WERI-Rb-1 (cell line): ENCODE measurements at regions not wholly inside any gene's neighbourhood (a gene's known extent, or its start where the extent isn't known, plus 50 kb on each side); places are given as distances from the start of the nearest gene placed in this dataset.

ENCODE experiments used
- DNase-seq: peaks from one replicate; pipeline ENCODE4 v3.0.0-alpha.2; 2020
- H3K27ac ChIP-seq: fragments of 250-450 bp; sonication (Bioruptor Pico); 2 replicates; pipeline ENCODE4 v1.5.1; 2020; ENCODE audit warnings: mild to moderate bottlenecking, moderate library complexity
- H3K27me3 ChIP-seq: fragments of 250-450 bp; sonication (Bioruptor Pico); 2 replicates; pipeline ENCODE4 v1.5.1; 2021; ENCODE audit warnings: mild to moderate bottlenecking, low read depth, moderate library complexity; ENCODE audit not compliant: insufficient read depth, severe bottlenecking
- H3K36me3 ChIP-seq: fragments of 250-450 bp; sonication (Bioruptor Pico); 2 replicates; pipeline ENCODE4 v1.5.1; 2020; ENCODE audit warnings: mild to moderate bottlenecking, moderate library complexity
- H3K4me3 ChIP-seq: 2 replicates; pipeline ENCODE4 v1.5.1; 2011; ENCODE audit warnings: low read depth, mild to moderate bottlenecking, control low read depth, low read length
- H3K9me3 ChIP-seq: fragments of 250-450 bp; sonication (Bioruptor Pico); 2 replicates; pipeline ENCODE4 v1.5.1; 2021; ENCODE audit warnings: mild to moderate bottlenecking, moderate library complexity; ENCODE audit not compliant: severe bottlenecking
- CTCF ChIP-seq: IDR thresholded peaks from 2 replicates; pipeline ENCODE4 v1.5.1; 2011; ENCODE audit warnings: low read depth, mild to moderate bottlenecking, control low read depth, inconsistent platforms, low read length

DNA sequence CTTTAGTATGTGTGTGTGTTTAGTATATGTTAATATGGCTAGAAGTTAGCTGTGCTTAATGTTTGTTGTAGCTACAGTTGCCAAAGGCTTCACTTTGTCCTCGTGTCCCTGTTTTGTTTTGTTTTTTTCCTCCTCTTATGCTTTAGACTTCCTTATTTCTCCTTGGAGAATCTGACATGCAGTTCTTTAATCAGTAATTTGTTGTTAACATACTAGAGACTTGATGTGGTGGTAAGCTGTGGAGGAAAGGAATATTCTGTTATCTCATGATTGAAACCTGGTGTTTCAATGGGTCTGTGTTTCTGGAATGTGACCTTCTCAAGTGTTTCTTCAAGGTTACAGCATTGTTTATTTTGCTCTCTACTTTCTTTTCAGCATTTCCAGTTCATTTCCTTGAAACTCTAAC is 515.6 kb upstream of the ST8SIA4 start:
- no peak for DNase-seq
- Histone ChIP-seq H3K27me3 (no peaks in the 10 kb centered on the region), H3K4me3 (no peak overlapping the region), H3K27ac (no peak overlapping the region), H3K36me3 (no peaks in the 10 kb centered on the region), H3K9me3 (no peaks in the 10 kb centered on the region)
- TF ChIP-seq CTCF, result no peak

DNA sequence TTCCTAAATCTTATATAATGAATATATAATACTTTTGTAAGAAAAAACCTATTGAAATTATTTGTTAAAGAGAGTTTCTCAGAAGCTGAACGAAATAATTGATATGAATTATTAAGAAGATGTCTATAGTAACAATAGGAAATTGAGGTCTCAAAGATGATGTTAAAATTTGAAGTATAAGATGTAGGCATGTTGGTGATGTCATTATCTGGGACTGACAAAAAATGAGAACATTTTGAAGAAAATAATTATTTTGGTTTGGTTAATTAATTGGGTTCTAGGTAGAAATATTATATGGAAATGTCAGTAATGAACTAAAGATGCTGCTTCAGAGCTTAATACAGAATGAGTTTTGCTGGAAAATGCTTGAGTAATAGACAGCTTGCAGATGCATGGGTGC is 501.4 kb upstream of the ST8SIA4 start:
- no peaks in the 10 kb centered on the region for H3K36me3 ChIP-seq
- no peak for TF ChIP-seq CTCF
- no peaks in the 10 kb centered on the region for H3K9me3 ChIP-seq
- no peaks in the 10 kb centered on the region for H3K27me3 ChIP-seq
- DNase-seq, result no peak
- no peak overlapping the region for H3K4me3 ChIP-seq
- no peak overlapping the region for H3K27ac ChIP-seq

GRCh38 chr5:101393795-101394450 is 490.8 kb upstream of the ST8SIA4 start:
- Histone ChIP-seq H3K27me3 (no peaks in the 10 kb centered on the region), H3K9me3 (no peaks in the 10 kb centered on the region), H3K27ac (no peak overlapping the region), H3K36me3 (no peaks in the 10 kb centered on the region), H3K4me3 (no peak overlapping the region)
- TF ChIP-seq CTCF, result no peak
- no peak for DNase-seq

DNA sequence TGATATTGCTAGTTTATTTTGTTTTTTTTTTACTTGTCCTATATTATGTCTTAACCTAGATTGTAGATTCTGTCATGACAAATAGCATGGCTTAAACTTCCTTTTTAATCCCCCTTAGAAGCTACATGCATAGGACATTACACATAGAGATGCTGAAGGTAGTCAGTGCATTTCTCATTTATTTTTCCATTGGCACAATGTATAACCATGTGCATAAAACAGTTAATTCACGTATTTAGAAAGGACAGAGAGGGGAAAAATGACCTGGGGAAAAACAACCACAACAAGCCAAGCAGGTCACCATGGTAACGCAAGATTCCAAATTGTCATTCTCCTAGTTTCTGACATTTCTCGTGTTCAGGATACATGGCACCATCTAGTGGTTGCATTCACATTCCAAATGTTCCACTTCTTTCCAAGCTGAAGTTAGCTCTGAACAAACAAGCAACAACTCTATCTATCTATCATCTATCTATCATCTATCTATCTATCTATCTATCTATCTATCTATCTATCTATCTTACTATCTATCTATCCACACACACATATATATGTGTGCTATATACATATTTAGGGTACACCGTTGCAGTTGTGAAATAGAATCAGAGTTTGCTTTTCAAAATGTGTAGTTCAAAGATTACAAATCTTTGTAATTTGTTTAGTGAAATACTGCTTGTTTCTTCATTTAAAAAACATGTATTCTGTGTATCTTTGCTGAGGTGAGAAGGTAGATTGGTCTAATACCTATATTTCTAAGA is 487.2 kb upstream of the ST8SIA4 start:
- TF ChIP-seq CTCF, result peak; percentile 65
- H3K9me3 ChIP-seq, result no peaks in the 10 kb centered on the region
- peak; percentile 14 for DNase-seq
- no peak overlapping the region for H3K4me3 ChIP-seq
- no peaks in the 10 kb centered on the region for H3K36me3 ChIP-seq
- no peaks in the 10 kb centered on the region for H3K27me3 ChIP-seq
- H3K27ac ChIP-seq, result no peak overlapping the region

DNA sequence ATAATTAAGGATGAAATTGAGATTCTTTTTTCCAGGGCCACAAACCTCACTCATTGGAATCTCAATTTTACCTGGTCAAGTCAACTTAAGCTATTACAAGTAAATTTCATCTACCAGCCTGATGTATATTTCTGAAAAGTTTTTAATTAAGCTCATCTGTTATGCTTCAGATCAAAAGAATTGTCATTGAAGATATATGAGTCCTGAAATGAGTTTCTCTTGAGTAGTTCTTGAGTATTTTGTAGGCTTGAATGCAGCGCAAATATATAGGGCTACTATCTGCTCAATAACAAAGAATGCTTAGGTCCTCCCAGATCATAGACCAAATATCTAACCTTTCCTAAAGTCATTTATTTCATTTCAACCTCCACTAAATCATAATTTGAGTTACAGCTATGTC is 482.2 kb upstream of the ST8SIA4 start:
- no peak overlapping the region for H3K27ac ChIP-seq
- no peak for TF ChIP-seq CTCF
- H3K27me3 ChIP-seq, result no peaks in the 10 kb centered on the region
- H3K36me3 ChIP-seq, result no peaks in the 10 kb centered on the region
- DNase-seq, result no peak
- H3K9me3 ChIP-seq, result no peaks in the 10 kb centered on the region
- no peak overlapping the region for H3K4me3 ChIP-seq
